HL-60 (cell line): ENCODE measurements at regions not wholly inside any gene's neighbourhood (a gene's known extent, or its start where the extent isn't known, plus 50 kb on each side); places are given as distances from the start of the nearest gene placed in this dataset.

Experiments used
- CTCF ChIP-seq: IDR thresholded peaks from one replicate; pipeline ENCODE4 v1.5.1; 2011; ENCODE audit warnings: low read length, control low read depth, inconsistent platforms; ENCODE audit not compliant: insufficient read depth
- GABPA ChIP-seq: IDR thresholded peaks from 2 replicates; pipeline ENCODE4 v1.6.1; 2012; ENCODE audit warnings: low read depth
- POLR2AphosphoS5 ChIP-seq: IDR thresholded peaks from 2 replicates; pipeline ENCODE4 v1.6.1; 2012; ENCODE audit warnings: low read depth
- REST ChIP-seq: IDR thresholded peaks from 2 replicates; pipeline ENCODE4 v1.6.1; 2012; ENCODE audit warnings: low read depth; ENCODE audit not compliant: insufficient replicate concordance

- TF ChIP-seq CTCF: no peak
- TF ChIP-seq POLR2AphosphoS5: no peak
- TF ChIP-seq REST: no peak
- no peak for TF ChIP-seq GABPA
Measured at GRCh38 chr2:181140414-181140813, 160.0 kb downstream of the UBE2E3 start.
